Neuronal stem cell (in vitro differentiated cells): ENCODE measurements at regions not wholly inside any gene's neighbourhood (a gene's known extent, or its start where the extent isn't known, plus 50 kb on each side); places are given as distances from the start of the nearest gene placed in this dataset.
A peak's percentile ranks its signal among the peaks of the same experiment; 100 is the strongest.

Experiments used
- DNase-seq: peaks from one replicate; pipeline ENCODE4 v3.0.0-alpha.2; 2013; ENCODE audit warnings: low spot score
- H2AFZ ChIP-seq: one replicate; pipeline ENCODE4 v1.6.1; 2013; ENCODE audit warnings: mild to moderate bottlenecking, low read length, inconsistent platforms
- H2AK5ac ChIP-seq: 2 replicates; pipeline ENCODE4 v1.6.1; 2013; ENCODE audit warnings: low read depth, mild to moderate bottlenecking, inconsistent platforms, low read length, moderate library complexity, mixed read lengths
- H2BK120ac ChIP-seq: 2 replicates; pipeline ENCODE4 v1.6.1; 2013; ENCODE audit warnings: low read depth, mild to moderate bottlenecking, inconsistent platforms, low read length, moderate library complexity, mixed read lengths
- H2BK12ac ChIP-seq: one replicate; pipeline ENCODE4 v1.6.1; 2013; ENCODE audit warnings: low read length, inconsistent platforms
- H2BK15ac ChIP-seq: 2 replicates; pipeline ENCODE4 v1.6.1; 2013; ENCODE audit warnings: mild to moderate bottlenecking, low read length, inconsistent platforms, mixed read lengths
- H2BK5ac ChIP-seq: one replicate; pipeline ENCODE4 v1.6.1; 2013; ENCODE audit warnings: inconsistent platforms, mild to moderate bottlenecking, low read length, moderate library complexity
- H3K14ac ChIP-seq: one replicate; pipeline ENCODE4 v1.6.1; 2013; ENCODE audit warnings: low read length, inconsistent platforms
- H3K18ac ChIP-seq: 2 replicates; pipeline ENCODE4 v1.6.1; 2013; ENCODE audit warnings: low read length, inconsistent platforms
- H3K23ac ChIP-seq: 2 replicates; pipeline ENCODE4 v1.6.1; 2013; ENCODE audit warnings: low read depth, mild to moderate bottlenecking, mixed read lengths, low read length, inconsistent platforms; ENCODE audit not compliant: poor library complexity
- H3K27ac ChIP-seq: replicated peaks from 3 replicates; pipeline ENCODE4 v1.5.1; 2013; ENCODE audit warnings: low read length, inconsistent platforms
- H3K27me3 ChIP-seq, 3 experiments: 2 replicates each; pipeline ENCODE4 v1.6.1; 2013; ENCODE audit warnings: low read length in 3 of 3, mild to moderate bottlenecking in 2 of 3, inconsistent platforms in 1 of 3, low read depth in 1 of 3, mixed read lengths in 1 of 3, moderate library complexity in 1 of 3; ENCODE audit not compliant: control insufficient read depth in 3 of 3, insufficient read depth in 3 of 3
- H3K36me3 ChIP-seq, 2 donors: replicated peaks in 1 of 2; 2 replicates each; pipeline ENCODE4 v1.6.1; 2013; ENCODE audit warnings: low read length in 2 of 2; ENCODE audit not compliant: control insufficient read depth in 2 of 2, insufficient read depth in 2 of 2
- H3K4ac ChIP-seq: 2 replicates; pipeline ENCODE4 v1.6.1; 2013; ENCODE audit warnings: inconsistent platforms, mild to moderate bottlenecking, low read length, moderate library complexity
- H3K4me1 ChIP-seq, 2 donors: 1 replicate in 1 of 2; 2 replicates in 1 of 2; pipeline ENCODE4 v1.6.1; 2013; ENCODE audit warnings: low read length in 2 of 2, low read depth in 1 of 2; ENCODE audit not compliant: control insufficient read depth in 2 of 2, insufficient read depth in 1 of 2
- H3K4me2 ChIP-seq: one replicate; pipeline ENCODE4 v1.6.1; 2013; ENCODE audit warnings: mild to moderate bottlenecking, low read length, inconsistent platforms; ENCODE audit not compliant: insufficient read depth, poor library complexity, severe bottlenecking
- H3K4me3 ChIP-seq, 2 donors: 2 replicates each; pipeline ENCODE4 v1.5.1; 2013; ENCODE audit warnings: low read length in 2 of 2, mild to moderate bottlenecking in 2 of 2, inconsistent platforms in 1 of 2, moderate library complexity in 1 of 2
- H3K79me1 ChIP-seq: one replicate; pipeline ENCODE4 v1.6.1; 2013; ENCODE audit warnings: low read depth, mild to moderate bottlenecking, inconsistent platforms, low read length, moderate library complexity
- H3K9ac ChIP-seq: one replicate; pipeline ENCODE4 v1.6.1; 2013; ENCODE audit warnings: mild to moderate bottlenecking, low read depth, low read length, inconsistent platforms; ENCODE audit not compliant: poor library complexity
- H3K9me3 ChIP-seq, 2 donors: replicated peaks in 1 of 2; 2 replicates each; pipeline versions ENCODE3 to v1.6.1; 2013; ENCODE audit warnings: low read length in 2 of 2, mild to moderate bottlenecking in 2 of 2, inconsistent platforms in 1 of 2, low read depth in 1 of 2, mixed read lengths in 1 of 2, moderate library complexity in 1 of 2; ENCODE audit not compliant: control insufficient read depth in 2 of 2, insufficient read depth in 1 of 2
- H4K8ac ChIP-seq: one replicate; pipeline ENCODE4 v1.6.1; 2013; ENCODE audit warnings: low read depth, mild to moderate bottlenecking, inconsistent platforms, low read length, moderate library complexity
- H4K91ac ChIP-seq: one replicate; pipeline ENCODE4 v1.6.1; 2013; ENCODE audit warnings: low read length, low read depth, mild to moderate bottlenecking, inconsistent platforms; ENCODE audit not compliant: poor library complexity
- WGBS, 2 donors: extraction: QIAGEN DNeasy Blood & Tissue Kit; methylation state at CpG; one replicate each; pipeline ENCODE4 v1.1.7; 2013; ENCODE audit warnings: missing lambda C conversion rate in 2 of 2, mixed read lengths in 1 of 2; ENCODE audit not compliant: insufficient read length in 2 of 2, insufficient replicate concordance in 1 of 2; ENCODE audit errors: extremely low coverage in 2 of 2; 5-methylcytosine and 5-hydroxymethylcytosine counted together

- H3K27me3 ChIP-seq = no peaks in the 10 kb centered on the region
- no peak for DNase-seq
- H3K36me3 ChIP-seq = no peaks in the 10 kb centered on the region
- H4K8ac ChIP-seq = no peak overlapping the region
- no peak overlapping the region for H2BK5ac ChIP-seq
- peaks cover 2% of the 10 kb centered on the region for H3K79me1 ChIP-seq
- H2BK15ac ChIP-seq = no peak overlapping the region
- no peak overlapping the region for H3K4me3 ChIP-seq
- H2BK120ac ChIP-seq = no peak overlapping the region
- H3K18ac ChIP-seq = peak overlapping the region; percentile 44
- peaks cover 0 to 3% of the 10 kb centered on the region in 2 donors for H3K9me3 ChIP-seq
- H3K27ac ChIP-seq = no peak overlapping the region
- no peak overlapping the region for H3K14ac ChIP-seq
- no peak overlapping the region for H3K4ac ChIP-seq
- no peak overlapping the region for H2AK5ac ChIP-seq
- H3K9ac ChIP-seq = no peak overlapping the region
- no CpG with 5 or more reads among the region's 10 CpGs for WGBS, 2 donors
- no peak overlapping the region for H3K23ac ChIP-seq
- H2BK12ac ChIP-seq = no peak overlapping the region
- no peak overlapping the region for H3K4me2 ChIP-seq
- peaks cover 0 to 14% of the 10 kb centered on the region in 2 donors for H3K4me1 ChIP-seq
- H4K91ac ChIP-seq = no peak overlapping the region
- peak overlapping the region; percentile 24 for H2AFZ ChIP-seq
Observed at GRCh38 chr16:73122604-73123391, 74.9 kb upstream of the ZFHX3 start.

DNA sequence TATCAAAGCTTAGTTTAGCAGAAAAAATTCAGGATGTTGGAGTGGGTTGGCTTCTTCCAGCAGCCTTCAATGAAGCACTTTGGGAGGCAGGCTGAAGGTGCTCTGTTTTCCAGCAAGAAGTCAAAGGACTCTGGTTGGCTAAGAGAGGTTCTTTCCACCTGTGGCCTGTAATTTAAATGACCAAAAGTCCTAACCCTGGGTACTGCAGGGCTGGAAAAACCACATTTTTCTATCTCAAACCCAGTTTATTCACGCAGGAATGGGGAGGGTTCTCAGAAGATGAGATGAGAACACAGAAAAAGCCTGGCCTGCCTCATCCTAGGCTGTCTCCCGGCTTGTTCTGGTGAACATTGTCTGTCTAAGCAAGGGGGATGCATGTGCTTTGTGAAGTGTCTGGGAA, 68.6 kb upstream of the ZFHX3 start:
- Histone ChIP-seq H2BK12ac (no peak overlapping the region), H4K91ac (no peak overlapping the region), H2AK5ac (no peak overlapping the region), H3K4me1 (no peaks in the 10 kb centered on the region), H3K4me2 (no peak overlapping the region), H3K4ac (no peak overlapping the region), H3K36me3 (no peaks in the 10 kb centered on the region), H3K27me3 (no peaks in the 10 kb centered on the region), H2BK120ac (no peak overlapping the region), H2BK5ac (no peak overlapping the region), H2BK15ac (no peak overlapping the region), H3K27ac (no peak overlapping the region), H3K14ac (no peak overlapping the region), H3K23ac (no peak overlapping the region), H3K9me3 (peaks cover 0 to 8% of the 10 kb centered on the region in 2 donors), H3K79me1 (no peaks in the 10 kb centered on the region), H2AFZ (peak overlapping the region; percentile 52), H3K18ac (no peak overlapping the region), H4K8ac (no peak overlapping the region), H3K9ac (no peak overlapping the region), H3K4me3 (no peak overlapping the region)
- whole genome bisulfite sequencing, 2 donors = no CpG with 5 or more reads among the region's 2 CpGs
- DNase-seq = no peak

DNA sequence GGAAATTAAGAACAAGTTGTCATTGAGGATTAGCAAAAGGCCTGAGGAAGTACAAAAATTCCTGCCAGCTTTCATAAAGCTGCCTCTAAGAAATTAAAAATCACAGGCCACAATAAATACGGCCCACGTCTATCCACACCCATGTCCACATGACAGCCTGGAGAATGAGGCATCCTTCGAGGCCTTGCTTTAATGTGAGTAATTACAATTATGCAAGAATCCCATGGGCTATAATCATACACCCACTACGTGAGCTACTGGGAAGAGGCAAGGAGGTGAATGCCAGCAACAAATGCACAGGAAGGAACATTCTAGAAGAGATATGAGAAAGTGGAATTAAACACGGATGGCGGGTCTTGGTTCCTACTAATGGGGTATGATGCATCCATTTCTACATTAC, 65.4 kb upstream of the ZFHX3 start:
- Histone ChIP-seq H2BK5ac (no peak overlapping the region), H3K14ac (no peak overlapping the region), H3K18ac (no peak overlapping the region), H2AFZ (no peak overlapping the region), H2BK120ac (no peak overlapping the region), H3K4me2 (no peak overlapping the region), H4K8ac (no peak overlapping the region), H3K4me1 (no peaks in the 10 kb centered on the region), H2BK15ac (no peak overlapping the region), H3K4me3 (no peak overlapping the region), H3K9ac (no peak overlapping the region), H3K36me3 (no peaks in the 10 kb centered on the region), H3K23ac (no peak overlapping the region), H2AK5ac (no peak overlapping the region), H2BK12ac (no peak overlapping the region), H3K27me3 (no peaks in the 10 kb centered on the region), H4K91ac (no peak overlapping the region), H3K9me3 (peaks cover 0 to 8% of the 10 kb centered on the region in 2 donors), H3K79me1 (no peaks in the 10 kb centered on the region), H3K4ac (no peak overlapping the region), H3K27ac (no peak overlapping the region)
- no peak for DNase-seq
- no CpG with 5 or more reads among the region's 6 CpGs for WGBS, 2 donors

DNA sequence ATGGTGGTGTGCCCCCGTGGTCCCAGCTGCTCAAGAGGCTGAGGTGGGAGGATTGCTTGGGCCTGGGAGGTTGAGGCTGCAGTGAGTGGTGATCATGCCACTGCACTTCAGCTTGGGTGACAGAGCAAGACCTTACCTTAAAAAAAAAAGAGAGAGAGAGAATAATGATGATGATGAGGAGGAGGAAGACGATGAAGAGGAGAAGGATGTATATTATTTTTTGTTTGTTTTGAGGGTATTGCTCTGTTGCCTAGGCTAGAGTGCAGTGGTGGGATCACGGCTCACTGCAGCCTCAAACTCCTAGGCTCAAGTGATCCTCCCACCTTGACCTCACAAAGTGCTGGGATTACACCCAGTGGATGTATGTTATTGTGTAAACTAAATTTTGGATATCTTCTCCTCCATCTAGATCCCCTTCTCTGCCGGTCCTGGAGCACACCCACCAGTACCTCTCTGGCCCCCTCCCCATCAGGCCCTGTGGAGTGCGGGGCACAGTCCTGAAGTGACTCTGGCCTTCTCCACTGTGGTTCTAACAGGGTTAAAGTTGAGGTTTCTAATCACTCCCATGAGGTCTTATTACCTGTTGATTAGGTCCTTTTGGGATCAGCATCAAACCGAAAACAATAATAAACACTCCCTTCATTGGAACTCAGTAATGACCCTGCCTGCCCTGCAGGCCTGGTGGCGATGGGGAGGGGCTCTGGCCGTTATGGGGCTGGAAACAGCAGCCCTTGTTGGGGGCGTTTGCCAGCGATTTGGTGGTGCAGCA, 60.5 kb upstream of the ZFHX3 start:
- DNase-seq = no peak

More for the DNA sequence above, 60.5 kb upstream of the ZFHX3 start:
- H2BK120ac ChIP-seq = no peak overlapping the region
- no peak overlapping the region for H2AFZ ChIP-seq
- H2BK5ac ChIP-seq = no peak overlapping the region
- no peak overlapping the region for H3K9ac ChIP-seq
- no peaks in the 10 kb centered on the region for H3K79me1 ChIP-seq
- no peak overlapping the region for H3K27ac ChIP-seq
- H4K8ac ChIP-seq = no peak overlapping the region
- no peak overlapping the region for H2AK5ac ChIP-seq
- no peak overlapping the region for H4K91ac ChIP-seq
- no peak overlapping the region for H2BK15ac ChIP-seq
- H3K4me1 ChIP-seq = no peaks in the 10 kb centered on the region
- H3K4me2 ChIP-seq = no peak overlapping the region
- peak overlapping the region; percentile 20 for H3K18ac ChIP-seq
- no peak overlapping the region for H3K23ac ChIP-seq
- no peaks in the 10 kb centered on the region for H3K36me3 ChIP-seq
- 100% methylated on average over 1 of the region's 10 CpGs; no CpG with 5 or more reads in 1 of the 2 donors for WGBS, 2 donors
- no peaks in the 10 kb centered on the region for H3K9me3 ChIP-seq
- no peak overlapping the region for H3K4me3 ChIP-seq
- no peak overlapping the region for H3K14ac ChIP-seq
- H2BK12ac ChIP-seq = no peak overlapping the region
- no peak overlapping the region for H3K4ac ChIP-seq
- no peaks in the 10 kb centered on the region for H3K27me3 ChIP-seq
